ENCODE measurements at regions not wholly inside any gene's neighbourhood (a gene's known extent, or its start where the extent isn't known, plus 50 kb on each side); places are given as distances from the start of the nearest gene placed in this dataset.

- no peak overlapping the region for H3K4me3 ChIP-seq (ENCODE audit: low read depth, low read length)
- no peak for DNase-seq (ENCODE audit: low read depth)
- TF ChIP-seq CTCF (IDR thresholded peaks at IDR 0.05; ENCODE audit: insufficient read depth, low read length): no peak
Observed at GRCh38 chr2:217501887-217502286, 500.9 kb downstream of the TNS1 start.

GRCh38 chr2:217497843-217498377 lies 504.9 kb downstream of the TNS1 start:
- H3K4me3 ChIP-seq (ENCODE audit: low read depth, low read length): no peak overlapping the region
- no peak for DNase-seq (ENCODE audit: low read depth)
- no peak for TF ChIP-seq CTCF (IDR thresholded peaks at IDR 0.05; ENCODE audit: insufficient read depth, low read length)

- no peak for TF ChIP-seq CTCF (IDR thresholded peaks at IDR 0.05; ENCODE audit: insufficient read depth, low read length)
- no peak for DNase-seq (ENCODE audit: low read depth)
- no peak overlapping the region for H3K4me3 ChIP-seq (ENCODE audit: low read depth, low read length)
Observed at GRCh38 chr2:217494557-217494956, 508.2 kb downstream of the TNS1 start.

- H3K4me3 ChIP-seq (ENCODE audit: low read depth, low read length): no peak overlapping the region
- no peak for DNase-seq (ENCODE audit: low read depth)
Observed at GRCh38 chr2:217491271-217491670, 511.5 kb downstream of the TNS1 start.

GRCh38 chr2:217489145-217489960 lies 513.4 kb downstream of the TNS1 start:
- TF ChIP-seq CTCF (IDR thresholded peaks at IDR 0.05; ENCODE audit: insufficient read depth, low read length): no peak
- no peak overlapping the region for H3K4me3 ChIP-seq (ENCODE audit: low read depth, low read length)
- DNase-seq (ENCODE audit: low read depth): no peak

More at GRCh38 chr2:217491271-217491670, 511.5 kb downstream of the TNS1 start:
- TF ChIP-seq CTCF (IDR thresholded peaks at IDR 0.05; ENCODE audit: insufficient read depth, low read length): no peak

GRCh38 chr2:217484046-217484445 lies 518.7 kb downstream of the TNS1 start:
- no peak for DNase-seq (ENCODE audit: low read depth)
- no peak overlapping the region for H3K4me3 ChIP-seq (ENCODE audit: low read depth, low read length)
- no peak for TF ChIP-seq CTCF (IDR thresholded peaks at IDR 0.05; ENCODE audit: insufficient read depth, low read length)

All from fibroblast of the aortic adventitia (primary cell).